OCI-LY3 (cell line): ENCODE measurements at regions not wholly inside any gene's neighbourhood (a gene's known extent, or its start where the extent isn't known, plus 50 kb on each side); places are given as distances from the start of the nearest gene placed in this dataset.

Experiments used
- EZH2phosphoT487 ChIP-seq: fragments of 200-600 bp; shearing (Covaris generic); IDR thresholded peaks from 2 replicates; pipeline ENCODE4 v1.6.1; 2018; ENCODE audit warnings: antibody characterized with exemption, mixed run types, low read depth
- TF ChIP-seq, protein P1 (sequence below): fragments of 200-600, 300-600 bp; sonication (generic); IDR thresholded peaks from 2 replicates; pipeline ENCODE4 v1.5.1; 2014; ENCODE audit warnings: antibody characterized with exemption, low read length, low read depth

- TF ChIP-seq, protein P1, sequence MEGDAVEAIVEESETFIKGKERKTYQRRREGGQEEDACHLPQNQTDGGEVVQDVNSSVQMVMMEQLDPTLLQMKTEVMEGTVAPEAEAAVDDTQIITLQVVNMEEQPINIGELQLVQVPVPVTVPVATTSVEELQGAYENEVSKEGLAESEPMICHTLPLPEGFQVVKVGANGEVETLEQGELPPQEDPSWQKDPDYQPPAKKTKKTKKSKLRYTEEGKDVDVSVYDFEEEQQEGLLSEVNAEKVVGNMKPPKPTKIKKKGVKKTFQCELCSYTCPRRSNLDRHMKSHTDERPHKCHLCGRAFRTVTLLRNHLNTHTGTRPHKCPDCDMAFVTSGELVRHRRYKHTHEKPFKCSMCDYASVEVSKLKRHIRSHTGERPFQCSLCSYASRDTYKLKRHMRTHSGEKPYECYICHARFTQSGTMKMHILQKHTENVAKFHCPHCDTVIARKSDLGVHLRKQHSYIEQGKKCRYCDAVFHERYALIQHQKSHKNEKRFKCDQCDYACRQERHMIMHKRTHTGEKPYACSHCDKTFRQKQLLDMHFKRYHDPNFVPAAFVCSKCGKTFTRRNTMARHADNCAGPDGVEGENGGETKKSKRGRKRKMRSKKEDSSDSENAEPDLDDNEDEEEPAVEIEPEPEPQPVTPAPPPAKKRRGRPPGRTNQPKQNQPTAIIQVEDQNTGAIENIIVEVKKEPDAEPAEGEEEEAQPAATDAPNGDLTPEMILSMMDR, result no peak
- TF ChIP-seq EZH2phosphoT487, result no peak
Measured at GRCh38 chr13:97726664-97727280, 226.7 kb upstream of the IPO5 start.
